HAP-1 (cell line): ENCODE measurements at regions not wholly inside any gene's neighbourhood (a gene's known extent, or its start where the extent isn't known, plus 50 kb on each side); places are given as distances from the start of the nearest gene placed in this dataset.

ENCODE experiments used
- DNase-seq, 2 experiments: peaks; one replicate each; pipeline ENCODE4 v3.0.0-alpha.2; 2016 to 2020; ENCODE audit warnings: low spot score in 2 of 2
- H3K27me3 ChIP-seq: fragments of 250-450 bp; sonication (Bioruptor Pico); 2 replicates; pipeline ENCODE4 v1.5.1; 2020; ENCODE audit warnings: low read depth, mild to moderate bottlenecking, moderate library complexity
- H3K36me3 ChIP-seq: fragments of 250-450 bp; sonication (Bioruptor Pico); replicated peaks from 2 replicates; pipeline ENCODE4 v1.5.1; 2020; ENCODE audit warnings: mild to moderate bottlenecking
- H3K4me1 ChIP-seq: fragments of 250-450 bp; sonication (Bioruptor Pico); 2 replicates; pipeline ENCODE4 v1.5.1; 2020; ENCODE audit warnings: mild to moderate bottlenecking
- H3K4me3 ChIP-seq: fragments of 250-450 bp; sonication (Bioruptor Pico); 2 replicates; pipeline ENCODE4 v1.5.1; 2020; ENCODE audit warnings: mild to moderate bottlenecking, moderate library complexity
- H3K9me3 ChIP-seq: fragments of 250-450 bp; sonication (Bioruptor Pico); 2 replicates; pipeline ENCODE4 v1.5.1; 2020; ENCODE audit warnings: mild to moderate bottlenecking, moderate library complexity
- in situ Hi-C: fragments of 300-500 bp; cut with MboI; formaldehyde crosslinking; loops from 3 replicates; pipeline ENCODE4 v1.14.3; 2020; ENCODE audit warnings: low sequenced_read_pairs, inconsistent platforms, mixed read lengths

- Histone ChIP-seq H3K4me3 (no peak overlapping the region), H3K27me3 (no peaks in the 10 kb centered on the region), H3K4me1 (no peaks in the 10 kb centered on the region), H3K36me3 (no peaks in the 10 kb centered on the region), H3K9me3 (no peaks in the 10 kb centered on the region; the same call in 1 of the 2 replicates)
- DNase-seq: no peak
- in situ Hi-C loops: no loop called here
Measured at GRCh38 chr3:94529816-94530215, 467.0 kb downstream of the NSUN3 start.

- Histone ChIP-seq H3K27me3 (no peaks in the 10 kb centered on the region), H3K9me3 (no peaks in the 10 kb centered on the region; the same call in 1 of the 2 replicates), H3K36me3 (no peaks in the 10 kb centered on the region), H3K4me1 (no peaks in the 10 kb centered on the region), H3K4me3 (no peak overlapping the region)
- in situ Hi-C loops: no loop called here
- DNase-seq: no peak
Measured at GRCh38 chr3:94532951-94533350, 470.1 kb downstream of the NSUN3 start.

GRCh38 chr3:94539937-94540336 is 477.1 kb downstream of the NSUN3 start:
- H3K4me1 ChIP-seq: no peaks in the 10 kb centered on the region
- no peak for DNase-seq
- no peaks in the 10 kb centered on the region for H3K27me3 ChIP-seq
- no peaks in the 10 kb centered on the region for H3K9me3 ChIP-seq
- H3K36me3 ChIP-seq: no peaks in the 10 kb centered on the region
- in situ Hi-C loops: no loop called here
- no peak overlapping the region for H3K4me3 ChIP-seq

GRCh38 chr3:94543161-94543560 is 480.3 kb downstream of the NSUN3 start:
- H3K27me3 ChIP-seq: no peaks in the 10 kb centered on the region
- no peaks in the 10 kb centered on the region for H3K9me3 ChIP-seq
- in situ Hi-C loops: no loop called here
- no peaks in the 10 kb centered on the region for H3K4me1 ChIP-seq
- no peak for DNase-seq
- H3K36me3 ChIP-seq: no peaks in the 10 kb centered on the region
- no peak overlapping the region for H3K4me3 ChIP-seq

GRCh38 chr3:94544131-94544789 is 481.4 kb downstream of the NSUN3 start:
- no peak overlapping the region for H3K4me3 ChIP-seq
- H3K27me3 ChIP-seq: no peaks in the 10 kb centered on the region
- H3K9me3 ChIP-seq: no peaks in the 10 kb centered on the region
- no peaks in the 10 kb centered on the region for H3K4me1 ChIP-seq
- in situ Hi-C loops: no loop called here
- DNase-seq: no peak
- no peaks in the 10 kb centered on the region for H3K36me3 ChIP-seq

GRCh38 chr3:94548581-94549316 is 485.9 kb downstream of the NSUN3 start:
- H3K4me1 ChIP-seq: no peaks in the 10 kb centered on the region
- H3K9me3 ChIP-seq: no peaks in the 10 kb centered on the region
- no peak for DNase-seq
- in situ Hi-C loops: no loop called here
- H3K27me3 ChIP-seq: no peaks in the 10 kb centered on the region
- no peak overlapping the region for H3K4me3 ChIP-seq
- H3K36me3 ChIP-seq: no peaks in the 10 kb centered on the region

GRCh38 chr3:94561094-94561493 is 498.2 kb downstream of the NSUN3 start:
- in situ Hi-C loops: no loop called here

GRCh38 chr3:94564247-94564646 is 501.4 kb downstream of the NSUN3 start:
- in situ Hi-C loops: no loop called here
- no peak for DNase-seq

More at GRCh38 chr3:94561094-94561493, 498.2 kb downstream of the NSUN3 start:
- Histone ChIP-seq H3K36me3 (no peaks in the 10 kb centered on the region), H3K4me1 (no peaks in the 10 kb centered on the region), H3K27me3 (no peaks in the 10 kb centered on the region), H3K9me3 (no peaks in the 10 kb centered on the region), H3K4me3 (no peak overlapping the region)
- DNase-seq: no peak

GRCh38 chr3:94568041-94568440 is 505.2 kb downstream of the NSUN3 start:
- no peaks in the 10 kb centered on the region for H3K4me1 ChIP-seq
- no peaks in the 10 kb centered on the region for H3K9me3 ChIP-seq
- DNase-seq: no peak
- H3K4me3 ChIP-seq: no peak overlapping the region
- no peaks in the 10 kb centered on the region for H3K27me3 ChIP-seq
- no peaks in the 10 kb centered on the region for H3K36me3 ChIP-seq
- in situ Hi-C loops: no loop called here

More at GRCh38 chr3:94564247-94564646, 501.4 kb downstream of the NSUN3 start:
- H3K4me1 ChIP-seq: no peaks in the 10 kb centered on the region
- H3K9me3 ChIP-seq: no peaks in the 10 kb centered on the region
- no peaks in the 10 kb centered on the region for H3K36me3 ChIP-seq
- no peak overlapping the region for H3K4me3 ChIP-seq
- H3K27me3 ChIP-seq: no peaks in the 10 kb centered on the region

- DNase-seq: no peak
- Histone ChIP-seq H3K36me3 (no peaks in the 10 kb centered on the region), H3K4me3 (no peak overlapping the region), H3K27me3 (no peaks in the 10 kb centered on the region), H3K4me1 (no peaks in the 10 kb centered on the region), H3K9me3 (no peaks in the 10 kb centered on the region)
- in situ Hi-C loops: no loop called here
Measured at GRCh38 chr3:94573337-94573736, 510.5 kb downstream of the NSUN3 start.

- no peaks in the 10 kb centered on the region for H3K36me3 ChIP-seq
- DNase-seq: no peak
- H3K9me3 ChIP-seq: no peaks in the 10 kb centered on the region
- H3K27me3 ChIP-seq: no peaks in the 10 kb centered on the region
- in situ Hi-C loops: no loop called here
- H3K4me1 ChIP-seq: no peaks in the 10 kb centered on the region
- no peak overlapping the region for H3K4me3 ChIP-seq
Measured at GRCh38 chr3:94587291-94587690, 524.4 kb downstream of the NSUN3 start.

GRCh38 chr3:94593526-94594150 is 530.8 kb downstream of the NSUN3 start:
- DNase-seq: no peak
- in situ Hi-C loops: no loop called here
- H3K27me3 ChIP-seq: no peaks in the 10 kb centered on the region
- H3K36me3 ChIP-seq: no peaks in the 10 kb centered on the region
- no peaks in the 10 kb centered on the region for H3K4me1 ChIP-seq
- H3K9me3 ChIP-seq: no peaks in the 10 kb centered on the region
- H3K4me3 ChIP-seq: no peak overlapping the region

- Histone ChIP-seq H3K9me3 (no peaks in the 10 kb centered on the region), H3K27me3 (no peaks in the 10 kb centered on the region), H3K36me3 (no peaks in the 10 kb centered on the region), H3K4me1 (no peaks in the 10 kb centered on the region), H3K4me3 (no peak overlapping the region)
- DNase-seq: no peak
- in situ Hi-C loops: no loop called here
Measured at GRCh38 chr3:94596141-94596540, 533.3 kb downstream of the NSUN3 start.

- H3K27me3 ChIP-seq: no peaks in the 10 kb centered on the region
- no peak overlapping the region for H3K4me3 ChIP-seq
- H3K9me3 ChIP-seq: no peaks in the 10 kb centered on the region
- no peaks in the 10 kb centered on the region for H3K4me1 ChIP-seq
- no peak for DNase-seq
- in situ Hi-C loops: no loop called here
- H3K36me3 ChIP-seq: no peaks in the 10 kb centered on the region
Measured at GRCh38 chr3:94596887-94597566, 534.2 kb downstream of the NSUN3 start.
